Sigmoid colon (tissue), 6 donors: ENCODE measurements at regions not wholly inside any gene's neighbourhood (a gene's known extent, or its start where the extent isn't known, plus 50 kb on each side); places are given as distances from the start of the nearest gene placed in this dataset.

Source experiments
- DNase-seq: peaks from one replicate; pipeline ENCODE4 v3.0.0-alpha.2; 2019
- H3K27ac ChIP-seq, 4 donors: fragments of 200-600 bp; sonication (generic); one replicate each; pipeline ENCODE4 v1.5.1; 2016 to 2019; ENCODE audit warnings: mild to moderate bottlenecking in 1 of 4
- H3K27me3 ChIP-seq, 3 donors: fragments of 200-600 bp; sonication (generic); one replicate each; pipeline ENCODE4 v1.5.1; 2019; ENCODE audit warnings: mild to moderate bottlenecking in 1 of 3
- H3K36me3 ChIP-seq, 4 donors: fragments of 200-600 bp; sonication (generic); one replicate each; pipeline ENCODE4 v1.5.1; 2016 to 2019
- H3K4me1 ChIP-seq, 4 donors: fragments of 200-600 bp; sonication (generic); one replicate each; pipeline ENCODE4 v1.5.1; 2017 to 2019
- H3K4me3 ChIP-seq, 4 donors: fragments of 200-600 bp; sonication (generic); one replicate each; pipeline ENCODE4 v1.5.1; 2017 to 2019; ENCODE audit warnings: mild to moderate bottlenecking in 2 of 4, moderate library complexity in 1 of 4
- H3K9me3 ChIP-seq, 4 donors: fragments of 200-600 bp in 3 of 4; sonication (generic) in 3 of 4; one replicate each; pipeline versions ENCODE4 v1.5.1 to v1.6.1; 2013 to 2019
- EP300 ChIP-seq, 4 donors: sonication (generic); formaldehyde crosslinking; IDR thresholded peaks; one replicate each; pipeline ENCODE4 v1.6.1; 2017; ENCODE audit warnings: antibody characterized with exemption in 4 of 4
- POLR2A ChIP-seq, 2 donors: fragments of 450-650 bp; IDR thresholded peaks; one replicate each; pipeline ENCODE4 v1.6.1; 2016; ENCODE audit warnings: antibody characterized with exemption in 2 of 2, mild to moderate bottlenecking in 2 of 2, moderate library complexity in 2 of 2
- POLR2AphosphoS5 ChIP-seq, 4 donors: sonication (generic); formaldehyde crosslinking; IDR thresholded peaks; one replicate each; pipeline ENCODE4 v1.6.1; 2017; ENCODE audit warnings: antibody characterized with exemption in 4 of 4
- WGBS, 2 donors: extraction: QIAGEN DNeasy Blood & Tissue Kit; methylation state at CpG; one replicate each; pipeline ENCODE4 v1.1.7; 2013; 5-methylcytosine and 5-hydroxymethylcytosine counted together
- intact Hi-C: fragments of 100-400 bp; cut with DNase I; formaldehyde crosslinking; loops from one replicate; pipeline ENCODE4 v1.15.1; 2023
- TF ChIP-seq, protein P1 (sequence below), 4 experiments: fragments of 450-650 bp in 3 of 4; fragments of 200-600 bp in 1 of 4; IDR thresholded peaks; one replicate each; pipeline ENCODE4 v1.5.1; 2016 to 2019; ENCODE audit warnings: antibody characterized with exemption in 4 of 4, mild to moderate bottlenecking in 3 of 4, moderate library complexity in 2 of 4
- donor health status: healthy with polysubstance abuse.
- donor health status: healthy.

DNA sequence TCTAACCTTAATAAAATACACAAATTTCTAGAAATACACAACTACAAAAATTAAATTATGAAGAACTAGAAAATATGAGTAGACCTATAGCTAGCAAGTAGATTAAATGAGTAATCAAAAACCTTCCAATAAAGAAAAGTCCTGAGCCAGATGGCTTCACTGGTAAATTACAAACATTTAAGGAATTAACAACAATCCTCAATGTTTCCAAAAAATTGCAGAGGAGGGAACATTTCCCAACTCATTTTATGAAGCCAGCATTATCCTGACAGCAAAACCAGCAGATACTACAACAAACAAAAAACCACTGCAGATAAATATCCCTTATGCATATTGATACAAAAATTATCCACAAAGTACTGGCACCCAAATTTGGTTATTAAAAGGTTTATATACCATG is 230.9 kb downstream of the COG6 start:
- Histone ChIP-seq H3K27me3 (peaks cover 0 to 10% (median 0%) of the 10 kb centered on the region in 3 donors), H3K27ac (no peak overlapping the region), H3K9me3 (peaks cover 0 to 13% (median 2%) of the 10 kb centered on the region in 4 donors), H3K4me1 (peaks cover 0 to 32% (median 16%) of the 10 kb centered on the region in 4 donors), H3K36me3 (no peaks in the 10 kb centered on the region), H3K4me3 (no peak overlapping the region)
- no peak for TF ChIP-seq POLR2A (IDR thresholded peaks at IDR 0.05)
- TF ChIP-seq, protein P1, sequence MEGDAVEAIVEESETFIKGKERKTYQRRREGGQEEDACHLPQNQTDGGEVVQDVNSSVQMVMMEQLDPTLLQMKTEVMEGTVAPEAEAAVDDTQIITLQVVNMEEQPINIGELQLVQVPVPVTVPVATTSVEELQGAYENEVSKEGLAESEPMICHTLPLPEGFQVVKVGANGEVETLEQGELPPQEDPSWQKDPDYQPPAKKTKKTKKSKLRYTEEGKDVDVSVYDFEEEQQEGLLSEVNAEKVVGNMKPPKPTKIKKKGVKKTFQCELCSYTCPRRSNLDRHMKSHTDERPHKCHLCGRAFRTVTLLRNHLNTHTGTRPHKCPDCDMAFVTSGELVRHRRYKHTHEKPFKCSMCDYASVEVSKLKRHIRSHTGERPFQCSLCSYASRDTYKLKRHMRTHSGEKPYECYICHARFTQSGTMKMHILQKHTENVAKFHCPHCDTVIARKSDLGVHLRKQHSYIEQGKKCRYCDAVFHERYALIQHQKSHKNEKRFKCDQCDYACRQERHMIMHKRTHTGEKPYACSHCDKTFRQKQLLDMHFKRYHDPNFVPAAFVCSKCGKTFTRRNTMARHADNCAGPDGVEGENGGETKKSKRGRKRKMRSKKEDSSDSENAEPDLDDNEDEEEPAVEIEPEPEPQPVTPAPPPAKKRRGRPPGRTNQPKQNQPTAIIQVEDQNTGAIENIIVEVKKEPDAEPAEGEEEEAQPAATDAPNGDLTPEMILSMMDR (IDR thresholded peaks at IDR 0.05), result no peak
- peak in 1 of 4 donors; percentile 6 for TF ChIP-seq POLR2AphosphoS5 (IDR thresholded peaks at IDR 0.05)
- no peak for TF ChIP-seq EP300 (IDR thresholded peaks at IDR 0.05)
- DNase-seq, result no peak
- intact Hi-C loops, result loop anchor here (10.0 kb wide), 1 partner anchor 192 kb away; no protein-coding TSS in a partner anchor

DNA sequence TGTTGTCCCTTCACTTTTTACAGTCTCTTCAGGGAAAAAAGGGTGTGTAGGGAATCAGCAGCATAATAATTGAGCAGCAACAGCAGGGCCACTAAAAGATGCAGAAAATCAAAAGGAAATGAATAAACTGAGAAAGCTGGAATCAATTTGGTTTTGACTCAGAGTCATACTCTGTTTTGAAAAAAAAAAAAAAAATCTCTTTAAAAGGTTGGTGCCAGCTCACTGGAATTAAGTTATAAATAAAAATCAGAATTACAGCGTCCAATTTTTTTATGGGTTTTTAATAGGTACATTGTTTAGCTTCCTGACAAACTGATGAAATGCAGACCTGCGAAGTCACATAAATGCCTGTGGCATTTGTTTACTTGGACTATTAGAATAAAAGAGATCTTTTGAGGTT is 231.9 kb downstream of the COG6 start:
- 66 to 70% methylated on average over 2 of the region's 2 CpGs for WGBS, 2 donors
- Histone ChIP-seq H3K4me3 (no peak overlapping the region), H3K27me3 (no peaks in the 10 kb centered on the region), H3K9me3 (peaks cover 0 to 13% (median 2%) of the 10 kb centered on the region in 4 donors), H3K27ac (peak overlapping the region in 2 of 4 donors; percentile 18 to 21), H3K4me1 (peaks cover 0 to 32% (median 16%) of the 10 kb centered on the region in 4 donors), H3K36me3 (no peaks in the 10 kb centered on the region)
- TF ChIP-seq POLR2A (IDR thresholded peaks at IDR 0.05) (no peak), EP300 (IDR thresholded peaks at IDR 0.05) (peak in 1 of 4 donors; percentile 64), POLR2AphosphoS5 (IDR thresholded peaks at IDR 0.05) (peak; percentile 48 to 91 (median 81))
- DNase-seq, result no peak
- intact Hi-C loops, result loop anchor here (10.0 kb wide), 1 partner anchor 193 kb away; no protein-coding TSS in a partner anchor

DNA sequence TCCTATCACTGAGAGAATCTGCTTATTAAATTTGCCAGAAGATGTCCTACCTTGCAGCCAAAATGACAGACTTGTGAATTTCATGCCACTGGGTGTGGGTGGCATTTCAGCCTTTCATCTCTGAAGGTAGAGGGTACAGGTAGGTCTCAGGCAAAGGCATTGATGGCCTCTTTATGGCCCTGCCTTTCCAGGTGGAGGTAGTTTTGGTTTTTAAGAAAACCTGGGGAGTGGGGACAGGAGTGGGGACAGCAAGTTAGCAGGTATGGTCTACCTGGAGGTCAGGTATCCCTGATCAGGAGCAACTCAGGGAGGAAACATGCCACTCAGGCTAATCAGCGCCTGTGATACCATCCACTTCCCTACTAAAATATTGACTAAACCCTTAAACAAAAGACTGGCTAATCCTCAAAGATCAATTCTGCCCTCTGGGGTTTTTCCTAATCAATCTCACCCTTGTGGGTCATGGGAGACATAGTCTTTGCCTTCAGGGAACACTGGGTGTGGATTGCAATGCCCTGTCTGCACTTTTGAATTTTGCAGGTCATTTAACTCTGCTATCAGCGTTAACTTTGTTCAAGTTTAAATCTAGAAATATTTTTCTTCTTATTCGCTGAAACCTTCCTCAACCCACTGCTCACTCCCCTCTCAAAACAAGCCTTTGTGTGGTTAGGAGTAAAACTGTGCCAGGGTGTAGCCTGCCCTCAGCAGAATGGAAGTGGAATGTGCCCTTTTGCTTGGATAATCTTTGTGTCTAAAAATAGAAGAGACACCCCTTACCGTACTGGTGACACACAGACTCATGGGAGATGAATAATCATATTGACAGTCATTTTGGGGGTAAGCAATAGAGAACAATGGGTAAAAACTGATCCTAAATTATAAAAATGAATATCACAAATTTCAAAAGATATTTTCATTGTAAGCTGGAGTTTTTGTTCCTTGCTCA is 233.7 kb downstream of the COG6 start:
- Histone ChIP-seq H3K9me3 (peaks cover 0 to 4% (median 1%) of the 10 kb centered on the region in 4 donors), H3K27ac (peak overlapping the region in 2 of 4 donors; percentile 26 to 34), H3K27me3 (no peaks in the 10 kb centered on the region), H3K36me3 (no peaks in the 10 kb centered on the region), H3K4me3 (no peak overlapping the region), H3K4me1 (peaks cover 0 to 32% (median 16%) of the 10 kb centered on the region in 4 donors)
- WGBS, 2 donors, result 70 to 84% methylated on average over 4 of the region's 4 CpGs
- TF ChIP-seq, protein P1 (IDR thresholded peaks at IDR 0.05), result no peak
- TF ChIP-seq POLR2A (IDR thresholded peaks at IDR 0.05) (no peak), EP300 (IDR thresholded peaks at IDR 0.05) (no peak), POLR2AphosphoS5 (IDR thresholded peaks at IDR 0.05) (no peak)
- no peak for DNase-seq
- intact Hi-C loops, result loop anchor here (10.0 kb wide), 1 partner anchor 194 kb away; no protein-coding TSS in a partner anchor

DNA sequence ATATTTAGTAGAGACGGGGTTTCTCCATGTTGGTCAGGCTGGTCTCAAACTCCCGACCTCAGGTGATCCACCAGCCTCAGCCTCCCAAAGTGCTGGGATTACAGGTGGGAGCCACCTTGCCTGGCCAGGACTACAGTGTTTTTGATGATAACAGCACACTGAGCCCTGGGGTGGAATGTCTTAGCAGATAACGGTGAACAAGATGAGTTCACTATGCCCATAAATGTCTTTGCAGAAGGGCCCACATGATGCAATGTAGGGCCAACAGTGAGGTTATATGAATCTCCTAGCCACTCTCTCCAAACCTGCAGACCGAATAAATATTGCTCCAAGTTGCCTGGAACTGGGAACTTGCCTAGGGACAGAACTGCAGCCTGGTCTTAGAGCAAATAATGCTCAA is 235.1 kb downstream of the COG6 start:
- 76 to 84% methylated on average over 4 of the region's 4 CpGs for WGBS, 2 donors
- no peaks in the 10 kb centered on the region for H3K27me3 ChIP-seq
- TF ChIP-seq POLR2AphosphoS5 (IDR thresholded peaks at IDR 0.05) (no peak), POLR2A (IDR thresholded peaks at IDR 0.05) (no peak), EP300 (IDR thresholded peaks at IDR 0.05) (no peak)
- TF ChIP-seq, protein P1 (IDR thresholded peaks at IDR 0.05), result no peak
- peaks cover 0 to 32% (median 19%) of the 10 kb centered on the region in 4 donors for H3K4me1 ChIP-seq
- no peaks in the 10 kb centered on the region for H3K9me3 ChIP-seq
- no peak for DNase-seq
- H3K4me3 ChIP-seq, result no peak overlapping the region
- no peak overlapping the region for H3K27ac ChIP-seq
- H3K36me3 ChIP-seq, result no peaks in the 10 kb centered on the region
- intact Hi-C loops, result no loop called here
